Endothelial cell of umbilical vein (primary cell): ENCODE measurements at regions not wholly inside any gene's neighbourhood (a gene's known extent, or its start where the extent isn't known, plus 50 kb on each side); places are given as distances from the start of the nearest gene placed in this dataset.

Experiments
- BruUV-seq: library from RNA; stranded (reverse); fragments of 400-500 nt; replicated peaks from 2 replicates; lab custom pipeline; 2021; lab: Mats Ljungman, UMichigan
- CTCF ChIA-PET: fragments of 300-600, 350-600 bp; sonication (Branson Sonifier 250); formaldehyde crosslinking; loops from one replicate; lab custom pipeline; 2021; ENCODE audit warnings: antibody characterized with exemption, inconsistent platforms; lab: Charles Lee
- POLR2A ChIA-PET: fragments of 300-600, 350-600 bp; sonication (Branson Sonifier 250); formaldehyde crosslinking; loops from one replicate; lab custom pipeline; 2021; ENCODE audit warnings: antibody characterized with exemption, inconsistent platforms; lab: Charles Lee
- DNase-seq: peaks from one replicate; pipeline ENCODE4 v3.0.0-alpha.2; 2011; ENCODE audit warnings: low read depth, low spot score
- FAIRE-seq: peaks from 2 replicates; lab custom pipeline; 2011; peaks lifted over from hg19 to GRCh38; lab: Jason Lieb, UNC
- H2AFZ ChIP-seq: 2 replicates; pipeline ENCODE4 v1.6.0; 2012; ENCODE audit warnings: low read depth, low read length, control low read depth, inconsistent platforms
- H3K27ac ChIP-seq: 2 replicates; pipeline ENCODE4 v1.5.1; 2011; ENCODE audit warnings: low read depth, mild to moderate bottlenecking, control low read depth, low read length, moderate library complexity; ENCODE audit not compliant: insufficient read depth
- H3K27me3 ChIP-seq, 2 experiments: 2 replicates each; pipeline versions ENCODE4 v1.6.0 to v1.6.1; 2011; ENCODE audit warnings: low read length in 2 of 2, mixed read lengths in 1 of 2; ENCODE audit not compliant: control insufficient read depth in 2 of 2, insufficient read depth in 2 of 2
- H3K36me3 ChIP-seq, 2 experiments: 2 replicates in 1 of 2; 3 replicates in 1 of 2; pipeline ENCODE4 v1.5.1; 2011; ENCODE audit warnings: low read length in 2 of 2, mild to moderate bottlenecking in 1 of 2, moderate library complexity in 1 of 2; ENCODE audit not compliant: control insufficient read depth in 2 of 2, insufficient read depth in 2 of 2; ENCODE audit errors: extremely low read depth in 1 of 2
- H3K4me1 ChIP-seq: 3 replicates; pipeline ENCODE4 v1.5.1; 2011; ENCODE audit warnings: mild to moderate bottlenecking, low read length; ENCODE audit not compliant: control insufficient read depth, insufficient read depth; ENCODE audit errors: extremely low read depth
- H3K4me2 ChIP-seq: 2 replicates; pipeline ENCODE4 v1.6.1; 2011; ENCODE audit warnings: low read length, control low read depth, mixed read lengths; ENCODE audit not compliant: insufficient read depth
- H3K4me3 ChIP-seq, 3 experiments: fragments of 200-600 bp in 1 of 3; sonication (generic), shearing (Covaris generic) in 1 of 3; replicated peaks in 1 of 3; 2 replicates each; pipeline ENCODE4 v1.5.1; 2011 to 2016; ENCODE audit warnings: control low read depth in 3 of 3, low read length in 3 of 3, mild to moderate bottlenecking in 2 of 3, inconsistent platforms in 1 of 3, low read depth in 1 of 3, moderate library complexity in 1 of 3; ENCODE audit not compliant: insufficient read depth in 1 of 3
- H3K79me2 ChIP-seq: 2 replicates; pipeline ENCODE4 v1.6.0; 2012; ENCODE audit warnings: low read length, inconsistent platforms; ENCODE audit not compliant: control insufficient read depth, insufficient read depth
- H3K9ac ChIP-seq: replicated peaks from 2 replicates; pipeline ENCODE3; 2011; ENCODE audit warnings: low read length, control low read depth; ENCODE audit not compliant: insufficient read depth; ENCODE audit errors: extremely low read depth
- H3K9me1 ChIP-seq: replicated peaks from 3 replicates; pipeline ENCODE4 v1.6.0; 2011; ENCODE audit warnings: mild to moderate bottlenecking, low read length; ENCODE audit not compliant: control insufficient read depth, insufficient read depth; ENCODE audit errors: extremely low read depth
- H3K9me3 ChIP-seq: replicated peaks from 2 replicates; pipeline ENCODE4 v1.5.1; 2012; ENCODE audit warnings: low read length, inconsistent platforms; ENCODE audit not compliant: control insufficient read depth, insufficient read depth
- H4K20me1 ChIP-seq: replicated peaks from 2 replicates; pipeline ENCODE3; 2011; ENCODE audit warnings: mild to moderate bottlenecking, low read length; ENCODE audit not compliant: control insufficient read depth, insufficient read depth; ENCODE audit errors: extremely low read depth
- EZH2 ChIP-seq: IDR thresholded peaks from 2 replicates; pipeline ENCODE4 v1.6.1; 2012; ENCODE audit warnings: borderline replicate concordance, low read depth, mild to moderate bottlenecking, moderate library complexity, low read length, inconsistent platforms; ENCODE audit not compliant: severe bottlenecking
- FOS ChIP-seq: IDR thresholded peaks from 2 replicates; pipeline ENCODE4 v1.6.1; 2011; ENCODE audit warnings: mild to moderate bottlenecking, low read length, moderate library complexity, borderline replicate concordance; ENCODE audit not compliant: insufficient read depth
- GATA2 ChIP-seq: IDR thresholded peaks from 2 replicates; pipeline ENCODE4 v1.7.0; 2011; ENCODE audit warnings: low read depth, mild to moderate bottlenecking, moderate library complexity, mixed read lengths, low read length; ENCODE audit not compliant: insufficient read length, insufficient read depth
- JUN ChIP-seq: IDR thresholded peaks from 2 replicates; pipeline ENCODE4 v1.6.1; 2011; ENCODE audit warnings: borderline replicate concordance, low read depth; ENCODE audit not compliant: insufficient read length, insufficient read depth
- MYC ChIP-seq: IDR thresholded peaks from one replicate; pipeline ENCODE4 v1.6.1; 2011; ENCODE audit warnings: mild to moderate bottlenecking, low read depth, low read length
- POLR2A ChIP-seq: IDR thresholded peaks from 2 replicates; pipeline ENCODE4 v1.6.1; 2012; ENCODE audit warnings: low read depth, mild to moderate bottlenecking, control low read depth, low read length
- POLR2AphosphoS5 ChIP-seq: IDR thresholded peaks from 2 replicates; pipeline ENCODE4 v1.6.1; 2012; ENCODE audit warnings: low read depth, mild to moderate bottlenecking, control low read depth, low read length, moderate library complexity; ENCODE audit not compliant: insufficient read depth
- dilution Hi-C: fragments of 300-500 bp; cut with MboI; formaldehyde crosslinking; loops from one replicate; pipeline ENCODE4 v1.15.0; 2019; ENCODE audit warnings: low sequenced_read_pairs; ENCODE audit not compliant: extremely low pct_ligation_motif_present
- intact Hi-C: fragments of 100-400 bp; cut with micrococcal nuclease; formaldehyde crosslinking; loops from one replicate; pipeline ENCODE4 v1.10.0; 2022
- TF ChIP-seq, protein P1 (sequence below): IDR thresholded peaks from 2 replicates; pipeline ENCODE4 v1.6.1; 2011; ENCODE audit not compliant: insufficient read depth, insufficient read length
- TF ChIP-seq, protein P2 (sequence below), 2 donors: IDR thresholded peaks; 1 replicate in 1 of 2; 2 replicates in 1 of 2; pipeline ENCODE4 v1.5.1; 2011; ENCODE audit warnings: low read length in 2 of 2, mild to moderate bottlenecking in 2 of 2, moderate library complexity in 2 of 2, control low read depth in 1 of 2, inconsistent platforms in 1 of 2, low read depth in 1 of 2; ENCODE audit not compliant: insufficient read depth in 1 of 2; ENCODE audit errors: extremely low read depth in 1 of 2

DNA sequence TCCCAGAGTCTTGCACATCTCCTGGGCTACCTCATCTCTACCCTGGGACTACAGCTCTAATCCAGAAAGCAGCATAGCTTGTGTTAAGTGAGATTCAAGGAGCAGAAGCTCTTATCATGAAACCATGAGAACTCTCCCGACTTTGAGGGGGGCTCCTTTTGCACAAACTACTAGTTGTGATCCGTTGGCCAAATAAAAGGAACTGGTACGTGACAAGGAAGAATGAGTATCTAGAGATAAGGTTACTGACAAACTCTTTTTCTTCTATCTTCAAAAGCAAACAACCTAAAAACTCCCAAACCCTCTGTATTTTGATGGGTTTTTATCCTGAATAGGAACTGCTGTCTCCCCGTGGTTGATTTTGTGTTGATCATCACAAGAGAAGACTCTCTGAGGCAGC, 168.5 kb downstream of the SLC24A2 start:
- intact Hi-C loops: no loop called here
- Histone ChIP-seq H3K4me2 (no peak overlapping the region), H3K79me2 (no peaks in the 10 kb centered on the region), H3K4me1 (no peaks in the 10 kb centered on the region), H3K4me3 (no peak overlapping the region), H3K36me3 (no peaks in the 10 kb centered on the region), H4K20me1 (no peaks in the 10 kb centered on the region), H3K27ac (no peak overlapping the region), H2AFZ (no peak overlapping the region), H3K9ac (no peak overlapping the region), H3K9me1 (no peaks in the 10 kb centered on the region), H3K27me3 (no peaks in the 10 kb centered on the region), H3K9me3 (no peaks in the 10 kb centered on the region)
- FAIRE-seq (no peak), DNase-seq (no peak)
- dilution Hi-C loops: no loop called here
- TF ChIP-seq JUN: no peak
- TF ChIP-seq, protein P1, sequence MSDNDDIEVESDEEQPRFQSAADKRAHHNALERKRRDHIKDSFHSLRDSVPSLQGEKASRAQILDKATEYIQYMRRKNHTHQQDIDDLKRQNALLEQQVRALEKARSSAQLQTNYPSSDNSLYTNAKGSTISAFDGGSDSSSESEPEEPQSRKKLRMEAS: no peak
- TF ChIP-seq POLR2AphosphoS5: no peak
- TF ChIP-seq POLR2A: no peak
- no peak for TF ChIP-seq MYC
- TF ChIP-seq, protein P2, sequence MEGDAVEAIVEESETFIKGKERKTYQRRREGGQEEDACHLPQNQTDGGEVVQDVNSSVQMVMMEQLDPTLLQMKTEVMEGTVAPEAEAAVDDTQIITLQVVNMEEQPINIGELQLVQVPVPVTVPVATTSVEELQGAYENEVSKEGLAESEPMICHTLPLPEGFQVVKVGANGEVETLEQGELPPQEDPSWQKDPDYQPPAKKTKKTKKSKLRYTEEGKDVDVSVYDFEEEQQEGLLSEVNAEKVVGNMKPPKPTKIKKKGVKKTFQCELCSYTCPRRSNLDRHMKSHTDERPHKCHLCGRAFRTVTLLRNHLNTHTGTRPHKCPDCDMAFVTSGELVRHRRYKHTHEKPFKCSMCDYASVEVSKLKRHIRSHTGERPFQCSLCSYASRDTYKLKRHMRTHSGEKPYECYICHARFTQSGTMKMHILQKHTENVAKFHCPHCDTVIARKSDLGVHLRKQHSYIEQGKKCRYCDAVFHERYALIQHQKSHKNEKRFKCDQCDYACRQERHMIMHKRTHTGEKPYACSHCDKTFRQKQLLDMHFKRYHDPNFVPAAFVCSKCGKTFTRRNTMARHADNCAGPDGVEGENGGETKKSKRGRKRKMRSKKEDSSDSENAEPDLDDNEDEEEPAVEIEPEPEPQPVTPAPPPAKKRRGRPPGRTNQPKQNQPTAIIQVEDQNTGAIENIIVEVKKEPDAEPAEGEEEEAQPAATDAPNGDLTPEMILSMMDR (IDR thresholded peaks at IDR 0.05; ENCODE audit: extremely low read depth in 1 of 2, insufficient read depth in 1 of 2, low read depth in 1 of 2, low read length in 2 of 2): no peak
- no peak for TF ChIP-seq EZH2
- TF ChIP-seq FOS: no peak
- no peak for TF ChIP-seq GATA2
- ChIA-PET POLR2A (no interaction called here), CTCF (no interaction called here)
- BruUV-seq: no TSS peak
